CD14-positive monocyte (primary cell): ENCODE measurements at regions not wholly inside any gene's neighbourhood (a gene's known extent, or its start where the extent isn't known, plus 50 kb on each side); places are given as distances from the start of the nearest gene placed in this dataset.

Experiments
- DNase-seq, 3 donors: peaks; one replicate each; pipeline ENCODE4 v3.0.0-alpha.2; 2011 to 2022
- H2AFZ ChIP-seq: 2 replicates; pipeline ENCODE4 v1.6.0; 2012; ENCODE audit warnings: mild to moderate bottlenecking, low read depth, low read length, inconsistent platforms; ENCODE audit not compliant: insufficient read depth, poor library complexity, severe bottlenecking
- H3K27ac ChIP-seq, 2 donors: 1 replicate in 1 of 2; 2 replicates in 1 of 2; pipeline ENCODE4 v1.5.1; 2012 to 2013; ENCODE audit warnings: low read length in 2 of 2, control low read depth in 1 of 2, inconsistent platforms in 1 of 2, low read depth in 1 of 2, mild to moderate bottlenecking in 1 of 2
- H3K27me3 ChIP-seq, 2 donors: one replicate each; pipeline versions ENCODE4 v1.6.0 to v1.6.1; 2011 to 2013; ENCODE audit warnings: low read length in 2 of 2; ENCODE audit not compliant: control insufficient read depth in 2 of 2, insufficient read depth in 2 of 2
- H3K36me3 ChIP-seq, 2 donors: replicated peaks in 1 of 2; 1 replicate in 1 of 2; 2 replicates in 1 of 2; pipeline versions ENCODE4 v1.5.1 to v1.6.1; 2012 to 2013; ENCODE audit warnings: low read length in 2 of 2, control low read depth in 1 of 2, inconsistent platforms in 1 of 2, mild to moderate bottlenecking in 1 of 2; ENCODE audit not compliant: insufficient read depth in 2 of 2, control insufficient read depth in 1 of 2
- H3K4me1 ChIP-seq, 2 donors: 1 replicate in 1 of 2; 2 replicates in 1 of 2; pipeline versions ENCODE4 v1.5.1 to v1.6.1; 2012 to 2013; ENCODE audit warnings: low read length in 2 of 2, control low read depth in 1 of 2, inconsistent platforms in 1 of 2, mild to moderate bottlenecking in 1 of 2, moderate library complexity in 1 of 2; ENCODE audit not compliant: insufficient read depth in 2 of 2, control insufficient read depth in 1 of 2
- H3K4me2 ChIP-seq: replicated peaks from 2 replicates; pipeline ENCODE3; 2012; ENCODE audit warnings: low read length, moderate library complexity, mild to moderate bottlenecking; ENCODE audit not compliant: poor library complexity, severe bottlenecking; ENCODE audit errors: extremely low read depth
- H3K4me3 ChIP-seq, 3 experiments: fragments of 200-600 bp in 1 of 3; sonication (generic) in 1 of 3; replicated peaks in 1 of 3; 1 replicate in 2 of 3; 2 replicates in 1 of 3; pipeline ENCODE4 v1.5.1; 2011 to 2013; ENCODE audit warnings: low read length in 3 of 3, mild to moderate bottlenecking in 3 of 3, control low read depth in 2 of 3, low read depth in 2 of 3, inconsistent platforms in 1 of 3, moderate library complexity in 1 of 3
- H3K79me2 ChIP-seq: 2 replicates; pipeline ENCODE4 v1.6.0; 2012; ENCODE audit warnings: mild to moderate bottlenecking, control low read depth, inconsistent platforms, low read length, moderate library complexity; ENCODE audit not compliant: insufficient read depth
- H3K9ac ChIP-seq: 2 replicates; pipeline ENCODE4 v1.6.0; 2017; ENCODE audit warnings: low read length, mild to moderate bottlenecking; ENCODE audit not compliant: insufficient read depth, poor library complexity, severe bottlenecking
- H3K9me3 ChIP-seq, 2 donors: replicated peaks in 1 of 2; 1 replicate in 1 of 2; 2 replicates in 1 of 2; pipeline versions ENCODE4 v1.5.1 to v1.6.1; 2012 to 2013; ENCODE audit warnings: low read length in 2 of 2, control low read depth in 1 of 2; ENCODE audit not compliant: control insufficient read depth in 1 of 2, insufficient read depth in 1 of 2
- H4K20me1 ChIP-seq: 2 replicates; pipeline ENCODE4 v1.6.0; 2012; ENCODE audit warnings: mild to moderate bottlenecking, low read length, control low read depth, moderate library complexity; ENCODE audit not compliant: insufficient read depth
- H3K27ac Mint-ChIP-seq, 7 donors: one replicate each; pipeline ENCODE4 v1.8.0; 2020; ENCODE audit warnings: mild to moderate bottlenecking in 7 of 7, mixed read lengths in 7 of 7, moderate library complexity in 6 of 7, inconsistent platforms in 2 of 7
- H3K27me3 Mint-ChIP-seq, 3 donors: one replicate each; pipeline ENCODE4 v1.8.0; 2021 to 2022; ENCODE audit warnings: low read depth in 3 of 3, mild to moderate bottlenecking in 3 of 3, mixed read lengths in 3 of 3, moderate library complexity in 3 of 3, inconsistent platforms in 1 of 3
- H3K36me3 Mint-ChIP-seq, 2 donors: one replicate each; pipeline ENCODE4 v1.8.0; 2020; ENCODE audit warnings: mixed read lengths in 2 of 2, inconsistent platforms in 1 of 2, mild to moderate bottlenecking in 1 of 2
- H3K4me1 Mint-ChIP-seq: one replicate; pipeline ENCODE4 v1.8.0; 2020; ENCODE audit warnings: mild to moderate bottlenecking, mixed read lengths
- H3K4me3 Mint-ChIP-seq, 2 donors: one replicate each; pipeline ENCODE4 v1.8.0; 2020; ENCODE audit warnings: mild to moderate bottlenecking in 2 of 2, mixed read lengths in 2 of 2, moderate library complexity in 1 of 2
- H3K9me3 Mint-ChIP-seq, 7 donors: one replicate each; pipeline ENCODE4 v1.8.0; 2020 to 2022; ENCODE audit warnings: mixed read lengths in 7 of 7, mild to moderate bottlenecking in 6 of 7, moderate library complexity in 6 of 7, inconsistent platforms in 2 of 7
- CTCF ChIP-seq: fragments of 200-600 bp; IDR thresholded peaks from one replicate; pipeline ENCODE4 v1.8.0; 2022; ENCODE audit warnings: antibody characterized with exemption, mild to moderate bottlenecking
- WGBS: methylation state at CpG from one replicate; pipeline ENCODE4 v1.1.5; 2013; ENCODE audit warnings: missing lambda C conversion rate; ENCODE audit not compliant: insufficient coverage; 5-methylcytosine and 5-hydroxymethylcytosine counted together
- intact Hi-C, 2 donors: fragments of 100-400 bp; cut with micrococcal nuclease; formaldehyde crosslinking; loops; one replicate each; pipeline versions ENCODE4 v1.15.0 to v1.15.1; 2023

GRCh38 chr2:146652311-146652710 lies 1192.5 kb upstream of the ACVR2A start:
- Mint-ChIP-seq H3K4me1 (no peaks in the 10 kb centered on the region), H3K9me3 (peaks cover 0 to 4% (median 0%) of the 10 kb centered on the region in 7 donors), H3K27ac (no peak overlapping the region), H3K36me3 (no peaks in the 10 kb centered on the region), H3K27me3 (peaks cover 0 to 2% (median 2%) of the 10 kb centered on the region in 3 donors), H3K4me3 (no peak overlapping the region)
- Histone ChIP-seq H3K9ac (no peak overlapping the region), H3K79me2 (no peaks in the 10 kb centered on the region), H3K4me1 (no peaks in the 10 kb centered on the region), H3K27ac (no peak overlapping the region), H3K4me2 (no peak overlapping the region), H3K36me3 (no peaks in the 10 kb centered on the region), H3K27me3 (no peaks in the 10 kb centered on the region), H3K4me3 (no peak overlapping the region), H3K9me3 (no peaks in the 10 kb centered on the region), H4K20me1 (no peaks in the 10 kb centered on the region), H2AFZ (no peak overlapping the region)
- no peak for TF ChIP-seq CTCF
- intact Hi-C loops, result no loop called here
- no peak for DNase-seq
- WGBS, result 100% methylated on average over 2 of the region's 2 CpGs

- no peak for DNase-seq
- Histone ChIP-seq H3K9me3 (no peaks in the 10 kb centered on the region), H3K9ac (no peak overlapping the region), H3K36me3 (no peaks in the 10 kb centered on the region), H3K4me1 (no peaks in the 10 kb centered on the region), H4K20me1 (no peaks in the 10 kb centered on the region), H2AFZ (no peak overlapping the region), H3K27ac (no peak overlapping the region), H3K4me3 (no peak overlapping the region), H3K4me2 (no peak overlapping the region), H3K79me2 (no peaks in the 10 kb centered on the region), H3K27me3 (no peaks in the 10 kb centered on the region)
- no peak for TF ChIP-seq CTCF
- H3K27ac Mint-ChIP-seq, result no peak overlapping the region
- intact Hi-C loops, result no loop called here
- no peak overlapping the region for H3K4me3 Mint-ChIP-seq
- no peaks in the 10 kb centered on the region for H3K36me3 Mint-ChIP-seq
- peaks cover 0 to 7% (median 2%) of the 10 kb centered on the region in 7 donors for H3K9me3 Mint-ChIP-seq
- no CpG with 5 or more reads among the region's 3 CpGs for WGBS
- no peaks in the 10 kb centered on the region for H3K4me1 Mint-ChIP-seq
- H3K27me3 Mint-ChIP-seq, result peaks cover 0 to 2% (median 2%) of the 10 kb centered on the region in 3 donors
Observed at GRCh38 chr2:146651361-146651760, 1193.5 kb upstream of the ACVR2A start.
